ENCODE measurements at regions not wholly inside any gene's neighbourhood (a gene's known extent, or its start where the extent isn't known, plus 50 kb on each side); places are given as distances from the start of the nearest gene placed in this dataset.

- no peak for TF ChIP-seq ETV6 (conservative IDR thresholded peaks at IDR 0.05 in 1 of 2, IDR thresholded peaks at IDR 0.05 in 1 of 2; ENCODE audit: borderline replicate concordance in 1 of 2, low read depth in 1 of 2)
- TF ChIP-seq HDAC6 (IDR thresholded peaks at IDR 0.05; ENCODE audit: unreplicated experiment): no peak
Measured at GRCh38 chr5:174493530-174493929, 230.9 kb upstream of the MSX2 start.

Measured in GM12878 (cell line).